ENCODE measurements at regions not wholly inside any gene's neighbourhood (a gene's known extent, or its start where the extent isn't known, plus 50 kb on each side); places are given as distances from the start of the nearest gene placed in this dataset.

- no peak for DNase-seq
Measured at GRCh38 chr2:21543630-21544029, 419.9 kb downstream of the TDRD15 start.

DNA sequence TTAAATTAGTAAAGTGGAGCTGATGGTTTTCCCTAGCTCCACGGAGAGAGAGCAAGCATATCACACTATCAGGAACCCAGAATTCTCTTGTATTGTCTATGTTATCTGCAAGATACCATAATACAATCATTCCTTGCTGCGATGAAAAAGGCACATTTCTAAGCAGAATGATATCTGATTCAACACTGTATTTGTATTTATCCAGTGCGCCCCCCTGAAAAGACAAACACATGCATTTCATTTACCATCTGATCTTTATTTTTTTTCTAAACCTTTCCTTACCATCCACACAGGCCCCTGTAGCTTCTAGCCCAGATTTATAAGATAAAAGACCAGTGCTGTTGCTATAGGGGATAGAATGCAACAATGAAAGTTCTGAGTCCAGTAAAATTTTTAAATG, 420.6 kb downstream of the TDRD15 start:
- no peak for DNase-seq

DNA sequence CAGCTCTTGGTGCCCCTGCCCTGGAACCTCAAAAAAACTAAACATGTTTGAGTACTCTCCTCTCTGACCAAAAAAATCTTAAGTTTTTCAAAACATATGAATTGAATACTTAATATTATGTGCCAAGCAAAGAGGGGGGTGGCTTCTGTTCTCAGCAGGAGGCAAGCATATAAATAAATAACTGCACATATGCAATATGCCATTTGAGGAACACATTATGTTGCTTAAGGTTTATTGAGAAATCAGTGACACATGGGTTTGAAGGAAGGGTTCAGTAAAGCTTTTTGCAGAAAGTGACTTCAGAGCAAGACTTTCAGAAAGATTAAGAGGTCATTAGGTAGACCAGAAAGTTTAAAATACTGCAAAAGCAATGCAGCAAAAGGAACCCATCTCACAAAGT, 429.2 kb downstream of the TDRD15 start:
- DNase-seq: no peak

DNA sequence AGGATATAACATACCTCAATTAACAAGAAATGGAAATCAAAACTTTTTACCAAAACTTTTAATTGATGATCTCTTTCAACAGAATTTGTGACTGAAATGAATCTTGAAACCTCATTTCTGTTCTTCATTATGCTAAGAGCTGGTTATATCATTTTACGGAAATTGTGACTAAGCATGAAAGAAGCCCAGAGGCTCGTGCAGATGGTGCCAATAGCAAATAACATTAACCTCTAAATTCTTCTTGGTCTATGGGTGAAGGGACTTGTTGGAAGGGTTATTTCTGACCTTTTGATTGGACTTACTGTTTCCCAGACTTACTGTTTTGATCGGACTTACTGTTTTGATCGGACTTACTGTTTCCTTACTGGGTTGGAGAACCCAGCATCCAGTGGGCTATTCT, 435.6 kb downstream of the TDRD15 start:
- DNase-seq: no peak

DNA sequence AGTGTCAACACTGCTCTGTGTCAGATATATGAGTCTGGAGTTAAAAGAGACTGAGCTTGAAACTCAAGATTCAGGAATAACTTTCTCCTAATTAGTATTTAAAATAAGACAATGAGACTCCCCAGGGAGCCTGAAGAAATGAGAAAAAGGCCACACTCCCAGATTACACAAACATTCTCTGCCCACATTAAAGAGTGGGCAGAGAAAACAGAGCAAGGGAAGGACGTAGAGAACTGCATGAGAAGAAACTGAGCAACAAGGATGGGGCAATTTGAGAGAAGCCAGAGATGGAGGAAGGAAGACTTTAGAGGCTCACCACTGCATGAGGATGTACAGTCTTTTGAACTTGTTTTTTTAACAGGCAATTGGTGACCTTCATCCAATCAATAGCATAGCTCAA, 438.2 kb downstream of the TDRD15 start:
- DNase-seq: no peak

GRCh38 chr2:21567395-21567794, 443.6 kb downstream of the TDRD15 start:
- no peak for DNase-seq

DNA sequence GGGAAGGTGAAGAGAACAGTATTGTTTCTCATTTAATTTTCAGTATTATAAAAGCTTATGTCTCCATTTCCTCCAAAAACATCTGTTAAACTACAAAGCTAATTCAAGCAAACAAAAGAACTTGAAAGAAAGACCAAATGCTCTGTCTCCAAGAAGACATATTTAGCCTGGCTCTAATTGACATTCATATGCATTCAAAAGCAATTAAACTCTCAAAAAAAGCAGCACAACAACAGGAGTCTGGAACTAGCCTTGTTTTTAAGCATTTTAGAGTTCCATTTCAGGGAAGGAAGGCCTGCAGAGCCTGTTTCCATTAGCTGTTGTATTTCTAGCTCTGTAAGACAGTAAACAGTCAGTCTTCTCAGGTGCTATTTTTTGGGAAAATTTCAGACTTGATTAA, 447.9 kb downstream of the TDRD15 start:
- DNase-seq: no peak

DNA sequence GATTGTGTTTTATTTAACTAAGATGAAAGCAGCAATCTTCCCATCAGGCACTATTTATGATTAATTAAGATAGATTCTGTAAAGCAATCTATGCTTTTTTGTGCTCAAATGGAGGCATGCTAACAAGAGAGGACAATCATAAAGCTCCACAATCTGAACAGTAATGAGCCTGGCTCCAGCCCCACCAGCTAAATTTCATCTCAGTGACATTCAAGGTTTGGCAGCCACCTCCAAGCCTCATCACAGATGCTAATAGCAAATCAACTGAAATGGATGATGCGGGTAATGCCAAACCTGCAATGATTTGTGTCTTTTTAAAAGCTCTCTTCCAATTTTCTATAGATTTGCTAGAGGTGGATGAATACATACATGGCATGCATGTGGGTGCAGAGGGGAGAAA, 456.6 kb downstream of the TDRD15 start:
- DNase-seq: no peak

DNA sequence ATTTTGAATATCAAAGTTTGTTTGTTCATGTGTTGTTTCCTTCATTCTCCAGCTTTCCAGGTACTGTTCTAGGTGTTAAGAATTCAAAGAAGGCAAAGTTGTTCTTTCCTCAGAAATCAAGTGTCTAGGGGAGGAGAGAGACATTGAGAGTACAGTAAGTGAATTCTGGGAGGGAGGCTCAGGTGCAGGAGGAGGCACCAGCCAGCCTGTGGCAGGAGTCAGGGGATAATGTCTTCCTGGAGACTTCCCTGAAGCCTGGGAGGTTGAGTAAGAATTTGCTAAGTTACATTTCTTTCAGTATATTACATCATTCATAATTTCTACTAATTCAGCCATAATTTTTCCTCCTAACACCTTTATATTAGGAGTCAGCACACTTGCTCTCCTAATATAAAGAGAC, 462.1 kb downstream of the TDRD15 start:
- no peak for DNase-seq

DNA sequence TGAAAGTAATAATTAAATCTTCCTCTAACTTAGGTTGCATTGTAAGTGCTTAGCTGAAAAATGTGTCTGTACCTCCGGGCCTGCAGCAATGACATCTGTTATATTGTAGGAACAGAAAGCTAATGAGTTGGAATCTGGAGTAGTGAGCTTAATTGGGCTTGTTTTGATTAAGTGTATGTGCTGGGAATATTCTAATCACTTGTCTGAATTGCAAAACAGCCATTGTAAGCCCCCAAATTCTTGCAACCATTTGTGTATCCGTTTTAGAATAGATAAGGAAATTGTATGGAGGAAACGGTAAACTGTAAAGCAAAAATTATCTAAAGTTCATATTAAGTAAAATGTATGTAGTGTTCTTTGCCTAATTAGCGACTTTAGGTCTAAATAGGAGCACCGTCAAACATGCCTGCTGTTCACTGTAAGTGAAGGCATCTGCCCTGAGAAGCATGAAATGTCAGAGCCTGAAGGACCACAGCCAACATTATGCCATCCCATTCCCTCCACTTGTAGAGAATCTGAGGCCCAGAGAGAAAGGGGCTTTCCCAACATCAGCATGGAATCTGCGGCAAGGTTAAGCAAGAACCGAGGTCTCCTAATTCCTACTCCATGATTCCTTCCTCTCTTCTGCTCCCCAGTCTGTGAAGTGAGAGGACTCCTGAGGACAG, 466.4 kb downstream of the TDRD15 start:
- DNase-seq: no peak

GRCh38 chr2:21591926-21592325, 468.2 kb downstream of the TDRD15 start:
- no peak for DNase-seq

- DNase-seq: no peak
Measured at GRCh38 chr2:21599417-21599816, 475.6 kb downstream of the TDRD15 start.

- no peak for DNase-seq
Measured at GRCh38 chr2:21602789-21603188, 479.0 kb downstream of the TDRD15 start.

DNA sequence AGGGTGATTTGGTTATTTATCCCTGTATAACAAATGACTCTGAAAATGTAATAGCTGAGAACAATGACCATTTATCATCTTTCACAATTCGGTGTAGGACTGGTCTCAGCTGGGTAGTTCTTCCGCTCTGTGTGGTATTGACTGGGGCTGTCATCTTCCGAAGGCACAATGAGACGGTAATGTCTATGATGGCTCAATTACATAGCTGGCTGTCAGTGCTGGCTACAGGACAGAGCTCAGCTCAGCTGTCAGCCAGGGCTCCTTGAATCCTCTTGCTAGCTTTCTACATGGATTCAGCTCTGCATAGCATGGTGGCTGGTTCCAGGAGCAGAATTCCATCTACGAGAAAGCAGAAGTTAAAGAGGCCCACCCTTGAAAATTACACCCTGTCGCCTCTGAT, 483.8 kb downstream of the TDRD15 start:
- DNase-seq: no peak

GRCh38 chr2:21610304-21610703, 486.5 kb downstream of the TDRD15 start:
- DNase-seq: no peak

DNA sequence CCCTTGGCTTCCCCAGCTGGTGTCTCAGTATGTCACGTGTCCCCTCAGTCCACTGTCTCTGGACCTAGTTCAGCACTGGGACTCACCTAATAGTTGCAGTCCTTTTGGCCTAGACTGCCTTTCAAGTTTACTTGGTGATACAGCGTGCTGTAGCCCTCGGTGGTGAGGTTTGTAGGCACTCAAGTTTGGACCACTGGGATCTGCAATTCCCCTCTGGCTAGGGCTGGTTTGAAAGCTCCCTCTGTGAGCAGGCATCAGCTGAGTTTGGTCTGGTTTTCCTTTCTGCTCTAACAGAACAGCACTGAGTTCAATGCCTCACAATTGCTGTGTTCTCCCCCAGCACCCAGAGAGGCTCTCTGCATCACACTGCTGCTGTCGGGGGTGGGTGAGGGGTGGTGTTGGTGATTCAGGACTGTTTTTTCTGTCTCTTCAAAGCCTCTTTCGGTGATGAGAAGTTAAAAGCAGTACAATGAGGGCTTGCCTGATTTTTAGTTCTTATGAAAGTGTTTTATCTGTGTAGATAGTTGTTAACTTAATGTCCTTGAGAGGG, 494.2 kb downstream of the TDRD15 start:
- no peak for DNase-seq

GRCh38 chr2:21620771-21621170, 497.0 kb downstream of the TDRD15 start:
- DNase-seq: no peak

- DNase-seq: no peak
Measured at GRCh38 chr2:21627938-21628337, 504.2 kb downstream of the TDRD15 start.

GRCh38 chr2:21633015-21633414, 509.2 kb downstream of the TDRD15 start:
- no peak for DNase-seq

DNA sequence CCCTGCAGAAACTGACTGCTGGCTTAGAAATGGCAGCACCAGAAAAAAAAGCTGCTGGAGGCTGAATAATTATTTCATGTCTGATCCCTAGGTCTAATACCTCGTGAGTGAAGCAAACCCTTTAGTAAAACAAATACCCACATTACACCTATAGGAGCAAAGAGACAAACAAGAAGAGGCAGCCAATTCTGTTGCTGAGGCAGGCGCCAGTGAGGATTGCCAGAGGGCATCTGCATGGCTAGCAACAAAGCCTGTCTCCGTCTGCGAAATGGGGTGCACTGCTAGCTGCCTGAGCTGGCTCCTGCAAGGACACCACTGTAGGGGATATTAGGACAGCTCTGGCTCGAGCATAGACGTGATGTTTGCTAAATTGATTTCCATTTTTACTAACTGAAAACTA, 509.7 kb downstream of the TDRD15 start:
- no peak for DNase-seq

DNA sequence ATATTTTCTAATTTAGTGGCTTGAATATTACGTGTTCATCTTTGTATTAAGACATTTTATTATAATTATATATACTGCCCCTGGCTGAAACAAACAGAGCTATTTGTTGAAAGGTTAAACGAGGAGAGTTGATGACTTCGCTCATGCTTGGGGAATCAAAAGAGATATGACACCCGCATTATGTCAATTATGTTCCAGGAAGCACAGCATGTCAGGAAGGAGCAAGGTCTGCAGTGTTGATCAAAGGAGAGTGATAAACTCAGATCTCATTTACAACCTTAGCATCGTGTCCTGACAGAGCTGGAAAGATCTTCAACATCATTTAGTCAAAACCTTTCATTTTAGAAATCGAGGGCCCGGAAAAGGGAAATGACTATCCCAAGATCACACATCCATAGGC, 510.1 kb downstream of the TDRD15 start:
- no peak for DNase-seq

DNA sequence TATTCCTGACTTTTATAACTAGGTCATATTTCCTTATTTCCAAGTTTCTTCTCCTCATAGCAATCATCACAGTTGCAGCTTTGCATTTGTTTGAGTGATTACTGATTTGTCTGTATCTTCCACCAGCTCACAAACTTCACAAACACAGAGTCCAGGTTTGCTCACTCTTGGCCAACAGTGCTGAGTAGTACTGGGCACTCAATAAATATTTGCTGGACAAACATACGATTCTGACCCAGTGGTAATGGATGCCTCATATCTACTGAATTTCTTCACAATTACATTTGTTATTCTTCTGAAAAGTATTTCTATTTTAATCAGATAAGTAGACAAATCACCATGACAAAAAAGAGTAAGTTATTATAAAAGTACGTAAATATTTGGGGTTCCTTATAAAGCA, 516.3 kb downstream of the TDRD15 start:
- no peak for DNase-seq

GRCh38 chr2:21642647-21643046, 518.9 kb downstream of the TDRD15 start:
- DNase-seq: no peak

- no peak for DNase-seq
Measured at GRCh38 chr2:21643180-21643579, 519.4 kb downstream of the TDRD15 start.

DNA sequence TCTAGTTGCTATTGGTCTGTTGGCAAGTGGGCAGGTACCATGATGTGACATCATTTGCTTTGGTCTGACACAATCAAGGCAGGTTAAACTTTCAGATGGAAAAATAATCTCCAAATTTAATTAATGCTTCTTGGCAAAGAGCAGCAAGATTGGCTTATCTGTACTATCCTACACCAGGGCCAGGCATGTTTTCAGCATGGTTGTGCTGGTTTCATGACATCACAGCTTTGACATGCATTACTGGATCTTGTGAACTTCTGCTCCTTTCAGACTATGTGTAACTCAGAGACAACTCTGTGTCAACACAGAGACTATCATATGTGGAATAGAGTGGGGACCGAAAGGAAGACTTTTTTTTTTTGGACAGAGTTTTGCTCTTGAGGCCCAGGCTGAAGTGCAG, 520.5 kb downstream of the TDRD15 start:
- DNase-seq: no peak

All from NCI-H446 treated with DMSO at 0.1 percent for 48 hours (cell line).